22Rv1 (cell line): ENCODE measurements at regions not wholly inside any gene's neighbourhood (a gene's known extent, or its start where the extent isn't known, plus 50 kb on each side); places are given as distances from the start of the nearest gene placed in this dataset.
"Not testable (repeated sequence)": the region's sequence is repeated elsewhere in the genome, so short reads cannot be mapped to it uniquely, and the experiment has no call there.

Experiments
- H3K27ac ChIP-seq: fragments of 450-650 bp; 2 replicates; pipeline ENCODE4 v1.5.1; 2017
- CTCF ChIP-seq: fragments of 450-650 bp; IDR thresholded peaks from 2 replicates; pipeline ENCODE4 v1.5.1; 2017; ENCODE audit warnings: mild to moderate bottlenecking
- ZFX ChIP-seq: fragments of 450-650 bp; IDR thresholded peaks from 2 replicates; pipeline ENCODE4 v1.6.1; 2017; ENCODE audit warnings: antibody characterized with exemption, borderline replicate concordance

GRCh38 chr11:103608566-103608965, 427.9 kb upstream of the DDI1 start:
- no peak overlapping the region for H3K27ac ChIP-seq
- TF ChIP-seq CTCF (no peak), ZFX (no peak)

- H3K27ac ChIP-seq, result no peak overlapping the region
- TF ChIP-seq CTCF, result no peak
- TF ChIP-seq ZFX, result no peak
Measured at GRCh38 chr11:103609117-103610066, 427.0 kb upstream of the DDI1 start.

GRCh38 chr11:103610435-103610834, 426.0 kb upstream of the DDI1 start:
- TF ChIP-seq ZFX (no peak), CTCF (no peak)
- no peak overlapping the region for H3K27ac ChIP-seq

GRCh38 chr11:103611526-103612260, 424.7 kb upstream of the DDI1 start:
- H3K27ac ChIP-seq, result not testable (repeated sequence)
- peak; percentile 18 for TF ChIP-seq CTCF

- not testable (repeated sequence) for H3K27ac ChIP-seq
Measured at GRCh38 chr11:103612451-103612850, 424.0 kb upstream of the DDI1 start.

GRCh38 chr11:103616586-103616985, 419.9 kb upstream of the DDI1 start:
- H3K27ac ChIP-seq, result not testable (repeated sequence)

- no peak overlapping the region for H3K27ac ChIP-seq
- TF ChIP-seq CTCF, result no peak
- no peak for TF ChIP-seq ZFX
Measured at GRCh38 chr11:103618528-103618927, 417.9 kb upstream of the DDI1 start.

GRCh38 chr11:103619480-103619879, 417.0 kb upstream of the DDI1 start:
- no peak overlapping the region for H3K27ac ChIP-seq
- no peak for TF ChIP-seq ZFX
- peak; percentile 53 for TF ChIP-seq CTCF
